MM.1S (cell line): ENCODE measurements at regions not wholly inside any gene's neighbourhood (a gene's known extent, or its start where the extent isn't known, plus 50 kb on each side); places are given as distances from the start of the nearest gene placed in this dataset.

Experiments used
- EZH2 ChIP-seq: fragments of 300-600 bp; sonication (generic); optimal IDR thresholded peaks from 2 replicates; pipeline ENCODE3; 2017; ENCODE audit warnings: low read depth, mild to moderate bottlenecking, antibody characterized with exemption, low read length, mixed read lengths
- EZH2phosphoT487 ChIP-seq: fragments of 300-600 bp; sonication (generic); IDR thresholded peaks from 2 replicates; pipeline ENCODE4 v1.6.1; 2018; ENCODE audit warnings: antibody characterized with exemption, low read length
- TF ChIP-seq, protein P1 (sequence below): fragments of 300-600 bp; sonication (generic); IDR thresholded peaks from 2 replicates; pipeline ENCODE4 v1.5.1; 2016; ENCODE audit warnings: antibody characterized with exemption, low read length, mixed read lengths

DNA sequence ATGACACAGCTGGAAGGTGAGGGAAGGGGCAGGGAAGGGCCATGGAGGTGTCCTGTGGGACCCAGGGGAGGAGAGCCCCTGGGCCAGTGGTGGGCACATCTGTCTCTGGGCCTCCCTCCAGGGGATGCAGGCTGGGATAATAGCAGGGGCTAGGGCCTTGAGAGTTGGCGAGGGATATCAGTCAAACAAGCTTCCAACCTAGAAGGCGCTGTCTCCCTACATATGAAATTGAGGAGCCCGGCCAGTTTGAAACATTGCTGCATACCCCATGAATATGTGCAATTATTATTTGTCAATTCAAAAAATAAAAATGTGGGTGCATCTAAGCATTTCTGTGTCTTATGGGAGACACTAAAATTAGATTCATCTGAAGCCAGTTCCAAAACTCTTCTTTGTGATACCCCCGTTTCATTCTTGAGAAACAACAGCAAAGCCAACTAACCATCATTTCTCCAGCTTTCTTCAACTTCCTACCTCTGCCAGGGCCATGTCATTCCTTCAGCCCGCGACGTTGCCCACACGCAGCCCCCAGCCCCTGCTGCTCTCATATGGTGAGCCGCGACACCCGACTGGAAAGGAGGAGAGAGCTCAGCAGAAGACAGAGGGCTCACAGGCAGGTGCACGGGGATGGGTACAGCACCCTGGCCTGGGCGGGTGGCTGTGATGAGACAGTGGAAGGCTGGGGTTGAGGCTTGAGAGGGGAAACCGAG is 418.7 kb downstream of the GLRX3 start:
- TF ChIP-seq EZH2, result no peak
- TF ChIP-seq, protein P1, sequence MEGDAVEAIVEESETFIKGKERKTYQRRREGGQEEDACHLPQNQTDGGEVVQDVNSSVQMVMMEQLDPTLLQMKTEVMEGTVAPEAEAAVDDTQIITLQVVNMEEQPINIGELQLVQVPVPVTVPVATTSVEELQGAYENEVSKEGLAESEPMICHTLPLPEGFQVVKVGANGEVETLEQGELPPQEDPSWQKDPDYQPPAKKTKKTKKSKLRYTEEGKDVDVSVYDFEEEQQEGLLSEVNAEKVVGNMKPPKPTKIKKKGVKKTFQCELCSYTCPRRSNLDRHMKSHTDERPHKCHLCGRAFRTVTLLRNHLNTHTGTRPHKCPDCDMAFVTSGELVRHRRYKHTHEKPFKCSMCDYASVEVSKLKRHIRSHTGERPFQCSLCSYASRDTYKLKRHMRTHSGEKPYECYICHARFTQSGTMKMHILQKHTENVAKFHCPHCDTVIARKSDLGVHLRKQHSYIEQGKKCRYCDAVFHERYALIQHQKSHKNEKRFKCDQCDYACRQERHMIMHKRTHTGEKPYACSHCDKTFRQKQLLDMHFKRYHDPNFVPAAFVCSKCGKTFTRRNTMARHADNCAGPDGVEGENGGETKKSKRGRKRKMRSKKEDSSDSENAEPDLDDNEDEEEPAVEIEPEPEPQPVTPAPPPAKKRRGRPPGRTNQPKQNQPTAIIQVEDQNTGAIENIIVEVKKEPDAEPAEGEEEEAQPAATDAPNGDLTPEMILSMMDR, result no peak
- TF ChIP-seq EZH2phosphoT487, result no peak
